Stimulated activated CD4-positive, alpha-beta T cell treated with anti-CD3 and anti-CD28 coated beads, Interleukin-1b, Interleukin-23, amount 100 ng/mL, for 24 hours (primary cell): ENCODE measurements at regions not wholly inside any gene's neighbourhood (a gene's known extent, or its start where the extent isn't known, plus 50 kb on each side); places are given as distances from the start of the nearest gene placed in this dataset.
"Not testable (repeated sequence)": the region's sequence is repeated elsewhere in the genome, so short reads cannot be mapped to it uniquely, and the experiment has no call there.

Experiments
- DNase-seq, 4 experiments: peaks; one replicate each; pipeline ENCODE4 v3.0.0-alpha.2; 2020; ENCODE audit warnings: low read depth in 4 of 4, low spot score in 1 of 4

DNA sequence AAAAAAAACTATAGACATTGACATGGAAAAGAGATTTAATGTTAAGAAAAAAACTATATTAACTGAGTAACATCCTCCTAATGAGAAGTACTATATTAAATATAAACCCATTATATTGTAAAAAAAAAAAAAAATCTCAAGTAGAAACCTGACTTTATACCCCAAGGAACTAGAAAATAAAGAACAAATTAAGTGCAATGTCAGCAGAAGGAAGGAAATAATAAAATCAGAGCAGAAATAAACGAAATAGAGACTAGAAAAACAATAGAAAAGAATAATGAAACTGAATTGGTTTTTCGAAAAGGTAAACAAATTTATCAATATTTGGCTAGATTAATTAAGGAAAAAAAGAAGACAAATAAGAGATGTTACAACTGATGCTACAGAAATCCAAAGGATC, 329.1 kb upstream of the ZNF608 start:
- no peak for DNase-seq

DNA sequence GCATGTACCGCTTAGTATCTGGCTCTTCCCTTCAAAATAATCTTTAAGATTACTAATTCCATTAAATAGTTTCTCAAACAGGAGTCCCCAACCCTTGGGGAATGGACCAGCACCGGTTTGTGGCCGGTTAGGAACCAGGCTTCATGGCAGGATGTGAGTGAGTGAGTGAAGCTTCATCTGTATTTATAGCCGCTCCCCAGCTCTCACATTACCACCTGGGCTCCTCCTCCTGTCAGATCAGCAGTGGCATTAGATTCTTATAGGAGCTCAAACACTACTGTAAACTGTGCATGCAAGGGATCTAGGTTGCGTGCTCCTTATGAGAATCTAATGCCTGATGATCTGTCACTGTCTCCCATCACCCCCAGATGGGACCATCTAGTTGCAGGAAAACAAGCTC, 332.6 kb upstream of the ZNF608 start:
- not testable (repeated sequence) for DNase-seq

DNA sequence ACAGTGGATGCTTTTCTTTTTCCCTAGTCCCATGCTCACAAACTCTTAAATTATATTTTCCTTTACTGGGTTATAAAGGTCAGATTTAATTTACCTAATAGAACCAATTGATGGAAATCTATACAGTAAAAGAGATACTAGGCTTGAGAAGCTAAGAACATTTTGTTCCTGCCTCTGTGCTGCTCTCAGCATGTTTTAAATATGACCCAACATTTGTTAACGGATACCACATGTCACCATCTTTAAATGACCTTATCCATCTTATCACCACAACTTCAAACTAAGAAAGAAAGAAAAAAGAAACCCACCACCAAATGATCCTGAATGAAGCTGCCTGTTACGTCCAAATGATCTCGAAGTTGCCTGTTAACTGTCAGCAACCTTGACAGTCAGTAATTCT, 334.7 kb upstream of the ZNF608 start:
- DNase-seq: no peak

DNA sequence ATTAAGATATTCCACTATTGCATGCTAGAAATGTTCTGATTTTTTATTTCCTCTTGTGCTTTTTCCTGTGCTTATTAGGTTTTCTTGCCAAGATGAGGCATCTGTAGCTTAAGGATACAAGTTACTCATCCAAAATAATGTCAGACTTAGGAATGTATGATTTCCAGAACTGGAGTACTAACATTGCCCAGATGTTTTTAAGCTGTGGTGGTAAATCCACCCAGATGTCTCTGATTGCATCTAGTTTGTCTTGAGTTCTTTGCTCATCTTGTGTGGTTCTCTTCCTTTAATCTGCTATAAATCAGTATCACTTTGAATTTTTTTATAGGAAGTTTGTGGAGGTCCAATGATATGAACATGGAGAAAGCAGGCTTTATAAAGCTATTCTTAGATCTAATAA, 337.5 kb upstream of the ZNF608 start:
- no peak for DNase-seq

DNA sequence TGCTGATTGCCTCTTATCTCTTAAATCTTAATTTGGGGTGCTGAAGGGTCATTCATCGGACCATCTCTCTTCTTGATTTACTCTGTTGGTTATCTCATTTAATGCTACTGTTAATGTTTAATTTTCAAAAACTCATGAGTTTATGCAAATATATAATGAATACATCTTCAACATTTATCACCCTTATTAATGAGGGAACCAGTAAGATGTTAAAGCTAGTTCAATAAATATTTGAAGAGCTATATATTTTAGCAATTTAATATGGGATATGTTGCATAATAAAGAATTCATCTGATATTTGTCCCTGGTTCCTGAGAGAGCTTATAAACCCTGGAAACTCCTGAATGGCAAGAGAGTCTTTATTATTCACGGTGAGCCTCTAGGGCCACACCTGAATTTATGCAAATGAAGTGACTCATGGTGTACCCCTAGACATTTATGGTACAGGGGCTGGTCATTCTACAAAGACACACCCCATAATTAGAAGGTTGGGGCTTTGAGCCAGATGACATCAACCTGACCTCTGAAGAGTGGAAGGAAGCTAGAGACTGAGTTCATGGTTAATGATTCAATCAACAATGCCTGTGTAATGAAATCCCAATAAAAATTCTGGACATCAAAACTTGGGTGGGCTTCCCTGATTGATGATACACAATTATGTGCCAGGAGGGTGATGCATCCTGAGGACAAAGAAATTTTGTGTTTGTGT, 339.5 kb upstream of the ZNF608 start:
- DNase-seq: no peak

DNA sequence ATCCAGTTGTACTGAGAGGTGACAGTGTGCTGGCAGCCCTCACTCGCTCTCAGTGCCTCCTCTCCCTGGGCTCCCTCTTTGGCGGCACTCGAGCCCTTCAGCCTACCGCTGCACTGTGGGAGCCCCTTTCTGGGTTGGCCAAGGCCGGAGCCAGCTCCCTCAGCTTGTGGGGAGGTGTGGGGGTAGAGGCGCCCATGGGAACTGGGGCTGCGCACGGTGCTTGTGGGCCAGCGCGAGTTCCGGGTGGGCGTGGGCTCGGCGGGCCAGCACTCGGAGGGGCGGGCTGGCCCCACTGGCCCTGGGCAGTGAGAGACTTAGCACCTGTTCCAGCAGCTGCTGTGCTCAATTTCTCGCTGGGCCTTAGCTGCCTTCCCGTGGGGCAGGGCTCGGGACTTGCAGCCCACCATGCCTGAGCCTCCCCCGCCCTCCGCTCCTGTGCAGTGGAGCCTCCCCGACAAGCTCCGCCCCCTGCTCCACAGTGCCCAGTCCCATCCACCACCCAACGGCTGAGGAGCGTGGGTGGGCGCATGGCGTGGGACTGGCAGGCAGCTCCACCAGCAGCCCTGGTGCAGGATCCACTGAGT, 342.2 kb upstream of the ZNF608 start:
- no peak for DNase-seq

DNA sequence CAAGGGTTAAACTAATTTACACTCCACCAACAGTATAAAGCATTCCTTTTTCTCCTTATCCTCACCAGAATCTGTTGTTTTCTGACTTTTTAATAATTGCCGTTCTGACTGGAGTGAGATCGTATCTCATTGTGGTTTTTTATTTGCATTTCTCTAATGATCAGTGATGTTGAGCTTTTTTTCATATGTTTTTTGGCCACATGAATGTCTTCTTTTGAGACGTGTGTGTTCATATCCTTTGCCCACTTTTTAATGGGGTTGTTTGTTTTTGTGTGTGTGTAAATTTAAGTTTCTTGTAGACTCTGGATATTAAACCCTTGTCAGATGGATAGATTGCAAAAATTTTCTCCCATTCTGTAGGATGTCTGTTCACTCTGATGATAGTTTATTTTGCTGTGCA, 345.7 kb upstream of the ZNF608 start:
- DNase-seq: not testable (repeated sequence)

DNA sequence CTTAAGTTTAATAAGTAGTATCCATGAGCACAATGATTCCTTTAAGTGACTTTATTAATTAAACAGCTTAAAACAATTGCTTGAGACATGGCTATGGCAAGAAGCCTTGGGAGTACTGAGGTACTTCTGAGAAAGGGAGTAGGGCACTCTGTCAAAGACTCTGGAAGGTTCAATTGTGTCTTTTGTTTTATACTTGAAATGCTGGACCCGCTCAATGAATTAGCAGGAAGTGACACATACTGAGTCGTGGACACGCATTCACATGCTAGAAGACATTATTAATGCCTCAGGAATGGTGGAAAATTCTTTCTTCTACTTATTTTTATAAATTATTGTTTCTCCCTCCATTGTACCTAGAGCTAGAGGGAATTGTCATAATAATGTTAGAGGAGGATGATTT, 347.3 kb upstream of the ZNF608 start:
- DNase-seq: no peak

DNA sequence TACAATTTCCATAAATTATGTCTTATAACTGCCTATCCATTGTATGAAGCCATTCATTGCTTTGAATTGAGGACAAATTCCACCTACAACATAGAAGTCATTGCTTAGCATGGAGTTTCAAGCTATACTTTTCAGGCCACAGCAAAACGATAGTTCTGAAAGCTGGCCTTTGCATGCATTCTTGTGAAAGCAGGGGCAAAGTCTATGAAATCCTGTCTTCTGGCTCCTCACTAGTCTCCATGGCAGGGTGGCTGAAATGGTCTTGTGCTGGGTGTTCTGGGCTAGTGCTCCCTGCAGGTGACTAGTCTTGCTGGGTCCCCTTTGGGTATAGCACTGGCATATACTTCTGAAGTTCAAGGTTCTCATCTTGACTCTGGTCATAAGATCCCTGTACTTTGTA, 353.9 kb upstream of the ZNF608 start:
- DNase-seq: no peak

DNA sequence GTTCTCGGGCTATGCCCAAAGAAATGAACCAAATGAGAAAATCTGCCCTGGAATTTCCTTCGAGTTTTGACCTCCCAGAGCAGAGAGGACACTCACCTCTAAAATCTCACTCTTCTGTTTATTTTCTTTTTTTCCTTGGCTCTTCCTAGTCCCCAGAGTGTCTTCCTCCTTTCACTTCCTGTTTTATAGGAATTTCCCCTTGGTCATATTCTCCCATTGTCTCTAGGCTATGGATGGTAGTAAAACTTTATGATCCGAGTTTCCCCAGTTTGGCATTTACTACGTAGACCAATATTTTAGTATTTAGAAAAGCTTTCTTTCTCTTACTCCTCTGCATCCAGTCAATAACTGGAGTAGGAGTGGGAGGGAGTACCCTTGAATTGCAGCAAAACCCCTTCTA, 354.5 kb upstream of the ZNF608 start:
- no peak for DNase-seq

DNA sequence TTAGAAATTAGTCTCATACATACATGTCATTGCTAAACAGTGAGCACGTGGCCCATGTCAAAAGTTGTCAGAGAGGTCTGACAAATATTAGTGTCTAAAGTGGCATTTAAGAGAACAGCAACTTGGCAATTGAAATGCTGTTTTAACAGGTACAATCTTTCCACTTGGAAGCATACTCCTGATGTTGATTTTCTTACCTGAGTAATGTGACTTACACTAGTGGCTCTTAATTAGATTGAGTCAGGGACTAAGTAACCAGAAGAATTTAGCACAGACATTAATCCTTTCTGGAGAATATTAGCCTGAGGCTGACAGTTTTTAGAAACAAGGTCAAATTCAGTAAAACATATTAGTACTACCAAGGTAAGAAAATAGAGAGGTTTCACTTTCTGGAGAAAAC, 357.0 kb upstream of the ZNF608 start:
- no peak for DNase-seq

DNA sequence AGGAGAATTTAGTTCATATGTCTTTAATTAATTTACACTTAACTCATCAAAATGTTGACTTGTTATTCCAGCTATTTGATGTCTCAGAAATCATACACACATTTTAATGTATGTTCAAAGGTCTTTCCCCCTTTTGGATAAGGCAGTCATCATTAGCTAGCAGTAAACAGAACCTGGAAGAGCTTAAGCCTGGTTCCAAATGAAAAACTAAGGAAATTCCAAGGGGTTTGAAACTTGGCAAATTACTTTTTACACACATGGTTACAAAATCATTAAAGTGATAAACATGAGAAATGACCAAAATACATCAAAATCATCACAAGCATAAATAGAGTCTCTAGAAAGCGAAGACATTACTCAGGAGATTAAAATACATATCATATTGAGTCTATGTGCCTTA, 359.8 kb upstream of the ZNF608 start:
- DNase-seq: no peak

DNA sequence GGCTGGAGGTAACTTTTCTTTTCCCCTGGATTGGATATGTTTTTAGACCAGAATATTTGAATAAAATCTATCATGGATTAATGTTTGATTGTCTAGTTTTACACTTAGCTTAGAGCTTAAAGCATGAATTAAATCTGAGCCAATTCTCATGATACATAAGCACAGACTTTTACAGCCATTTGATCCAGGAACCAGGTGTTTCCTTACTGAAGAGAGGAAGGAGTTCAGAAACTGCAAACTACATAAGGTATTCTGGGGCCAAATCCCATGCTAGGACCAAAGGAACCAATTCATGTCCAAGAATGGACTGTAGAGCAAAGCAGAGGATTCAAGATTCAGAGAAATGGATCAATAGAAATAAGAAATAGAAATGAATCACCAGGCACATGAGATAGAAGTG, 360.4 kb upstream of the ZNF608 start:
- DNase-seq: no peak

DNA sequence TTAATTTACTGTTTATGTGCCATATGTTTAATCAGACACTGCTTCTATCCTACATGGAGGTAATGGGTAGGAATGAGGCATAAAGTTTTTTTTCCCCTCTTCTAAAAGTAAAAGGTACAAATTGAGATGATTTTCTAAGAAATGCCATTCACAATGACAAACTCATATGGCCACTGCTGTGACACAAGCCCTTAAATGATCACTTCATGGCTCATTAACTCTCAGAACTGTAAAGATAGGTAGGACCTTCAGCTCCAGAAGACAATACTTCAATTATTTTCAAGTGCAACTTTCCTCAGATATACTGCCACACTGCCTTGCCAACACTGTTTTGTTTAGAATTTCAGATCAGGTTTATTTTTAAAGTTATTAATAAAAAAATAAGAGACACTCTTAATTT, 362.9 kb upstream of the ZNF608 start:
- DNase-seq: no peak

DNA sequence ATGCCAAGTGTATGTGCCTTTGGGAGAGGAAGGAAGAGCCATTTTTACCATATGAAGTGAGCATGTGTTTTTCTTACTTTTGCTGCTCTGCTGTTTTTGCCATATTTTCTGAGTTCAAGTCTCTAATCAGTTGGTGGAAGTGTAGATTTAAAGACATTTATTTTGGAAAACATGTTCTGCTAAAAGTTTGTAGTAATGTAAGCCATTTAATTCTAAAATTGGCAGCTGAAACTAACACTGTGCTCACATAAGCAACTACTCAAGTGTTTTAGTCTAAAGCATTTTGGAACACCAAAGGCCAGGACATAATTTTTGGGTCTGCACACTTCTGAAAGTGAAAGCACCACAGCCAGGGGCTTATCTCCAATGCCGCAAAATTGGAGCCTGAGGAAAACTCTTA, 363.4 kb upstream of the ZNF608 start:
- no peak for DNase-seq

DNA sequence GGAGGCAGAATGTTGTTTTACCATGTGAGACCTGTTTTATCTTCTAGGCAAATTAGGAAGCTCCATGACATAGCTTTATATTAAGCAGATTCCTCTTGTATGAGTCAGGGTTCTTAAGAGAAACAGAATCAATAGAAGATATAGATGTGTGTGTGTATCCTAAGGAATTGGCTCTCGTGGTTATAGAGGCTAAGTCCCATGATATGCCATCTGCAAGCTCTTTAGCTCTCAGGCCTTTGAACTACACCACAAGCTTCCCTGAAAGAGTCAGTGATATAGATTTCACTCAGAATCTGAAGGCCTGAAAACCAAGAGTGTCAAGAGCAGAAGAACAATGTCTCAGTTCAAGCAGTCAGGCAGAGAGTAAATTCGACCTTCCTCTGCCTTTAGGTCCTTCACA, 365.8 kb upstream of the ZNF608 start:
- DNase-seq: no peak

DNA sequence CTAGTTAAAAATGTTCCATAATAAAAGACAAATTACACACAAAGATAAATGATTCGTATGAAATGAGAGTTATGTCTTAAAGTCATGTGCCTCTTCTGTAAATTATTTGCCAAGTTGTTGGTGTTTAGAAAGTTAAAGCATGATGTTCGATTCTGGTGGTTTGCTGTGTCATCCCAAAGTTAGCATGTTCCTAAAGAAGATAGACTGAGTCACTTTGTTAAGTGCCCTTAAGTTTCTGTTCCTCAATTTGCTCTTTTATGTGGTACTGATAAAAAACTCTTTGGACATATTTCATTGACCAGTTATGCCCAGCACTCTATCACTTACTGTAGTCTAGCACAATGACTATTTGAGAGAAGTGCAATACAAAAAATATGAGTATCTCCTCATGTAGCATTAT, 366.9 kb upstream of the ZNF608 start:
- no peak for DNase-seq

DNA sequence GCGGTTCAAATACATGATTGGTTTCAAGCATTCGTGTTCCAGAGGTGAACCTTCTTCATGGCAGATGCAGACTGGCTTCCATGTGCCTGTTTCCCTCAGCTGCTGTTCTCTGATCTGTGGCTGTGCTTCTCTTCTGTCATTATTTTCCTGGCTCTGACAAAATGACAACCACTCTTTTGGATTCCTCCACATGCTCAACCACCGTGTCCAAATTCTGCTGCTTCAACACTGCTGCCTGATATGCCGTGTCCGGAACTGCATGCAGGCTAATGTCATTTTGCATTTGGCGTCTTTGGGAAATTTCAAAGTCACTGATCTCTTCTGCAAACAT, 368.7 kb upstream of the ZNF608 start:
- DNase-seq: no peak

DNA sequence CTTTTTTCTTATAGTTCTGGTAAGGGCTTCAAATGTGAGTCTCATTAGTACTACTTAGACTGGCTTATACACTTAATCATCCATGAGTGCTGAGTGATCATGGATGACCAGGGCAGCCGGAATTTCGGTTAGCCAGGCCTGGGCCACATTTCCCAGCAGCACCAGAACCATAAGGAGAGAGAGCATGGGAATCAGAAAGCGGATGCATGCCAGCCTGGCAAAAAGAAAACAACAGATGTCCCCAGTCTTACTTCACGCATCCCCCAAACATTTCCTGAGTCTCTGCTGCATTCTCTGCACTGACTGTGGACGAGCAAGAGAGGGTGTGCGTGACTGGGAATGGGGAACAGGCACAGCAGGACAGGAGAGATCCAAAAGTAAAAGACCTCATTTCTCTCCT, 371.1 kb upstream of the ZNF608 start:
- DNase-seq: no peak

DNA sequence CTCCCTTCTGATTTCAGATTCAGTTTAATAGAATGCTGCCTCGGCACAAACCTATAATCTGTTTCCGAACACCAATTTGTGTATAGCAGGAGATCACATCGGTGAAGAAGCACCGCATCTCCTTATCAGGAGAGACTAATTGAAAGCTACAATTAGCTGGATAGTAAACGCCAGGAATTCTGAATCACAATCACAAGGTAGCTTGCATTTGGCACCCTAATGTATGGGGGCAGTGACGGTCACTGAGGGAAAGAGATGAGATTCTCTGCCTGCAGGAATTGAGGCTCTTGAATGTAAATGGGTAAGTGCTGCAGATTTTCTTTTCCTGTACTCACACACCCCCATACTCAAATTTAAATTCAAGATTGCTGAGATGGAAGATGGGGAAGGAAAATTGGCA, 373.6 kb upstream of the ZNF608 start:
- DNase-seq: no peak

DNA sequence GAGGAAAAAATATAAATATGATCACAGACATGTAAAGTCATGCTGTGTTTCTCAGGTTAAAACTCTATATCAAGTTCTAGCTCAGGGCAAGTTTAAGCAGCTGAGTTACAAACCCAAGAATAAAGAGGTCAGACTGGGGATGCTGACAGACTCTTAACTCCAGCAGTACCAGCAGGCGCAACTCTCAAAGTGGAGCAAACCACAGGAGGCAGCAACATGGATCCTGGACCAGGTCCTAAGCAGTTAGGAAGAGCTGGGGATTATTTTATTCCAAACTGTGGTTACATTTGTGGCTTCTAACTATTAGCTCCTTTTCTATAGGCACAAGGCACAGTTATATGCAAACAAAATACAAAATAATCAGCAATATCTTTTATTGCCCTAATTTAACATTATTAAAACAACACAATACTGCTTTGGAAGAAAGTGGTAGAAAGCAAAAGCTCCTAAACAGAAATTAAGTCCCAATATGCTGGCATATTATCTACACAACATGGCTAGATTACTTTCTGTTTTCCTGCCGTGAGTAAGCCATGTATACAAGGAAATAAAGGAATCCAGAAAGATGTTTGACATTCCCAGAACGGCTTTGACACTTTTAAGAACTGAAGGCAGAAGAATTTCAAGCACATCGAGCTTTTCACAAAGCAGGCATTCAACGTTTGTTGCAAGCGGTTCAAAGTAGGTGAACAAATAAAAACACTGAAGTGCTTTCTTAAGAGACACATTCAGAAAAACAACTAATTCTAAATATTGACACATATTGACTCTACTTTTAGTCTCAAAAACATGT, 378.8 kb upstream of the ZNF608 start:
- DNase-seq: no peak

DNA sequence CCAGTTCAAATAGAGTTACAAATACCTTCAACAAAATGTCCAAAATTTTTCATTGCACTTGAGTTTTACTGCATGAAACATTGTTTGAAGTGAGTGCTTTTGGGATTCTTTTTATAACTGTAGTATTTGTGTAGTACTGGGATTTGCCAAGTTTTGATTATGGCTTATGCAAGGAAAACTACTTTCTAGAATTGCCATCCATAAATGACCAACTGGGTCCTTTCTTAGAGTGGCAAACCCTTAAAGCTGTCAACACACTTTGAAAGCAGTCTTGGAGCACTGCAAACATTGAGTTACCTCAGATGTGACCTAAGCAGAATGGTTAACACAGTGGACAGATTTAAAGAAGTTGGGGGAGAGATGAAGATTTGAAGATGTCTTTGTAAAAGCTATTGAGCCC, 379.6 kb upstream of the ZNF608 start:
- DNase-seq: no peak
